GM04503 (cell line): ENCODE measurements at regions not wholly inside any gene's neighbourhood (a gene's known extent, or its start where the extent isn't known, plus 50 kb on each side); places are given as distances from the start of the nearest gene placed in this dataset.

Source experiments
- DNase-seq: peaks from one replicate; pipeline ENCODE4 v3.0.0-alpha.2; 2012; ENCODE audit warnings: low read depth

DNA sequence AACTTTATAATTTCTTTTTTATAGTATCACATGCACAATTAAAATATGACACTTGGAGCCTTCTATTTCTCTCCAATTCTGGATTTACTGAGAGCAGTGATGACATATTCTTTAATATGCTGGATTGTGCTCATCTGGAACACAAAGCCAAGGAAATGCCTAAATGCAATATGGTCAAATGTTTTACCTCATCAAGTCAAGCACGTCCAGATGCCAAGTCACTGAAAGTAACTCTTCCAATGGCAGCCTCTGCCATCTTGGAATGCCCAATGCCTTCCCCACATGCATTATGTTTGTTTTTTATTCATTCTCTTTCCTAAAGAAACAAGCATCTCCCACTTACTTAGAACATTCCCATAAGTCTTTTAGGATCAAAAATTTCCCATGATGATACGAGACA lies 189.8 kb downstream of the TMX3 start:
- no peak for DNase-seq

DNA sequence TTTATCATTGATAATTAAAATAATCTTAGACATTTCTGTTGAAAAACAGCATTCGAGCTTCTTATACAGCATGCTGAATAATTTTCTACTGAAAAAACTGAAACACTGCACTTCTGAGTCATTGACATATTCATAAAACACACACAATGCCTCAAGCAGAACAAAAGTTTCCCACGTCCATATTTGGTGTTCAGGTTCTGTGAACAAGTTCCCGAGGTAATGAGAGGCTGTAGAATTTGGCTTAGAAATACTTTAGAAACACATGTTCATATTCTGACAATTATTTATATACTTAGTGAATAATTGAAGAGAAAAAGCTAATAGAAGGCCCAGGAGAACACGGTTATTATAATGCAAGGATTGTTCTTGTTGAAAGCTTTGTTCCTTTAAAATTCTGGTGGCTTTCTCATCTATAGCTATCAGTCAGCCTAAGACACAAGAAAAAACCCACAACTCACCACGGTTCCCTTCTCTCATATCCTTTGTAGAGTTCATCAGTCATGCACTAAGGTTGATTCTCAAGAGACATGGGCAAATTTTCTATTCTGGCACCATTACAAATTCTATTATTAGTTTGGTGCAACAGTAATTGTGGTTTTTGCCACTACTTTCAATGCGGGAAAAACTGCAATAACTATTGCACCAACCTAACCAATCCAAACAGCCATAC lies 194.4 kb downstream of the TMX3 start:
- peak; percentile 47 for DNase-seq

DNA sequence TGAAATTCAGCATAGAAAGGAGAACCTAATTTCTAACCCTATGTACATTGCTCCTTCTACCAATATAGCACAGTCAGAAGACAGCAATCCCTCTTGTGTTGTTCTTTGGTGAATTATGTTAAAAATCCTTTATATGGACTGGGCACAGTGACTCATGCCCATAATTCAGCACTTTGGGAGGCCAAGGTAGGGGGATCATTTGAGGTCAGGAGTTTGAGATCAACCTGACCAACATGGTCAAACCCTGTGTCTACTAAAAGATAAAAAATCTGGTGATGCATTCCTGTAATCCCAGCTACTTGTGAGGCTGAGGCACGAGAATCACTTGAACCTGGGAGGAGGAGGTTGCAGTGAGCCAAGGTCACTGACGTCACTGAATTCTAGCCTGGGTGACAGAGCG lies 195.6 kb downstream of the TMX3 start:
- no peak for DNase-seq

DNA sequence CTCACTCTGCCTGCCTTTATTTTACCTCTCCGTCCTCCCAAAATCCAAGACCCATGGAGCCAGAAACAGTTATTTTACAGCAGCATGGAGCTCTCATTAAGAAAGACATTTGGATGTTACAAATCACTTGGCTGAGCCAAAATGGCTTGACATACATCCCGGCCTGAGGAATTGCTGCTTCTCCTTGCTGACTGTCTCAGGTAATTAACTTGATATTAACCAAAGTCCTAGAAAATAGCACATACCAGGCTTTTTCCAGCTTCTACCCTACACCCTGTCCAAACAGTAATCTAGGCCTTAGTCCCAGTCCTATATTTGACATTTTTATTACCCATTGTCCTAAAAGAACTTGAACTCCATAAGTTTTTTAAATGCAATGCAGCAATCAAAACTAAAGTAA lies 205.0 kb downstream of the TMX3 start:
- no peak for DNase-seq

DNA sequence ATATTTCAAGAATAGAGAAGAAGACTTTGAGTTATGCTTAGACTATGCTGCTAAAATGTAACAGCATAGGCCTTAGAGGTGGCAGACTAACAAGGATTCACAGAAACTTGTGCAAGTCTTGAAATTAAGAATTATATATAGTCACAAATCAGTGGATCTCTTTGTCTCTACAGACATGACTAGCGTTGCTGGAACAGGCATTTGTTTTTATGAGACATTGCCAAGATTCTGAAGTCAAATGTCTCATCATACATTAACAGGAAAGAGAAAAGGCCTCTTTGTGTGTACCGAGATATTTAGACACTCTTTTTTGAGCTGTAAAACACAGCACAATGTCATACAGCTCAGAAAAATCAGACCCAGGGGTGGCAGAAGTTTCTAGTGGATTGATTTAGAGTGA lies 207.1 kb downstream of the TMX3 start:
- DNase-seq: no peak

DNA sequence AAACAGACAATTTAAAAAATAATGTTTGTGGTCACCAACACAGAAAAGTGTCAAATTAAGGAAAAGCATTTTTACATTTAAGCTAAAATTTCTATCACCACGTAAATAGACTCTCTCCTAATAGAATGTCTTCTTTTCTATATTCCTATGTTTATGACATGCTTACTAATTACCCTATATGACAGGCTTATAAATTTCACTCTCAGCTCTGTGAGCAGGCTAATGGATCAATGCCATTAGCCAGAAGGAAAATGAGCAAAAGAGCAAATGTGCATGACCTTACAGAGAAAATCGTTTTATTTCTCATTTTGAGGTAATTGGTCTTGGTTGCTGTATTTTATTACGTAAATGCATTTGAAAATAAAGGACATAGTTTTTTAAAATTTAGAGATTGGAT lies 209.7 kb downstream of the TMX3 start:
- no peak for DNase-seq

DNA sequence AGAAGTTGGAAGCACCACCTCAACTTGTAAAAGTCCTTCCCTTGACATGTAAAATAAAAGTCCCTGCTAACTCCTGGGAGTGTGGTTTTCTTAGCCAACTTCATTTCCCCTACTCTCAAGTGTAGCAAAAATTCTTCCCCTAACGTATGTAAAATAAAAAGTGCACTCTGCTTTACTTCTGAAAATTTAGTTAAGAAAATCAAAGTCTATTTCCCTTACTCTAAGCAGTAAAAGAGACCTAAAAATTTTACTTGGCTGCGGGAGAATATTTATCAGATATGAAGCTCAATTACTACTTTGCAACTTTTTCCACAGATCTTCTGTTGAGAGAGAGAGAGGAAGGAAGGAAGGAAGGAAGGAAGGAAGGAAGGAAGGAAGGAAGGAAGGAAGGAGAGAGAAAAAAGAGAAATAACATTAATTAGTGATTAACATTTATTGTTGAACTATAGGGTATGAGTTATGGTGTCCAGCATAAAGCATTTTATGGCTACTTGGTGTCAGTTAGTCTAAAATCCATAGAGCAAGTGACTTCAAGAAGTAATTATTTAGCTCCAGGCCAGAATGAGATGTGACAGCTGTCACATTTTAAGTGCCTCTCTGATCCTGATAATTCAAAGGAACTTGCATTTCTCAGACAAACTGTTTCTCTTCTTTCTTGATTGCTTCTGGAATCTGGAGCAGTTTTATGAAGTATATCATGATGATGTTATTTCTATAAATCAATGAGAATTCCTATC lies 210.3 kb downstream of the TMX3 start:
- no peak for DNase-seq

DNA sequence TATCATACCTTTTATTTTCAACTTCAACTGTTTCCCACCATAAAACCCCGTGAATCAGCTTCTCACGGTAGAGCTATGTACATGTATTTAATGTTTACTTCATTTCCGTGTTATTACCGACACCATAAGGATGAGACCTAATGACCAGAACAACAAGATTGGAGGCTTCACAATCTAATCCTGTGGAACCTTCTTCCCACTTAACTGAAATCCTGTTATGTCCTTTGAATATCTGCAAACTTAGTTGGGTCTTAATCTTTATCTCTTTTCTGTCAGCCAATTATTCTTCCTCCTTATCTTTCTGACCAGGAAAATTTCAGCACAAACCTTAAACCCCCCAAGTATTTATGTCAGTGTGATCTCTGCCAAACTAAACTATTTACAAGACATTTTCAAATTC lies 214.4 kb downstream of the TMX3 start:
- no peak for DNase-seq

DNA sequence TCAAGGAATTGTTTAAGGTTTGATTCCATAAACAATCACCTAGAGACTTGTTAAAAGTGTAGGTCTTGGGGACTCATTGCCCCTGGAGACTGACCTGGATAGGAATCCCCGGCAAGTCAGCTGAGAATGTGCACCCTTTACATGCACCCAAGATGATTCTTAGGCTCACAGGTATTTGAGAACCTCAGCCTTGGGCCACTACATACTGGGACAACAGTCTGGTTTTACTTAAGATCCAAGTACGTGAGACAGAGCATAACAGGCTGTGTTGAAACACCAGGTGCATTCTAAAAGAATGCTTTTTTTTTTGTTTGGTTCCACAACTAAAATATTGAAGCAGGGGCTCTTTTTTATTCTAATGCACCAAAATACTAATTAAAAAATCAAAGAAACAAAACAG lies 215.8 kb downstream of the TMX3 start:
- no peak for DNase-seq

DNA sequence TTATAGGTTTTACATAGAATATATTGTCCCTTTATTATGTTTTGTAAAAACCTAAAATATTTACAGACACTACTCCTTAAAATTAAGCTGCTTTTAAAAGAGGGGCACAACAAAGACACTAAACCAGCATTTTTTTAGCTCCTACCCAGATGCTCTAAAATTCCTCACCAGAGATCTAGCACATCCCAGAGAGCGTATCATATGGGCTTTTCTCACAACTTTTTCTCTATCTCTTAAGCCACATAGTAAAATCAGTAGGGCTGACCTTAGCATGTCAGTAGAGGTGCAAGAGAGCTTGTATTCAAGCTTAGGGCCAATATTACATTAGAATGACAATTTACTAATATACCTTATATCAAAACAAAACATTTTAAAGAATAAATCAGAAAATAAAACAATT lies 216.3 kb downstream of the TMX3 start:
- DNase-seq: no peak

DNA sequence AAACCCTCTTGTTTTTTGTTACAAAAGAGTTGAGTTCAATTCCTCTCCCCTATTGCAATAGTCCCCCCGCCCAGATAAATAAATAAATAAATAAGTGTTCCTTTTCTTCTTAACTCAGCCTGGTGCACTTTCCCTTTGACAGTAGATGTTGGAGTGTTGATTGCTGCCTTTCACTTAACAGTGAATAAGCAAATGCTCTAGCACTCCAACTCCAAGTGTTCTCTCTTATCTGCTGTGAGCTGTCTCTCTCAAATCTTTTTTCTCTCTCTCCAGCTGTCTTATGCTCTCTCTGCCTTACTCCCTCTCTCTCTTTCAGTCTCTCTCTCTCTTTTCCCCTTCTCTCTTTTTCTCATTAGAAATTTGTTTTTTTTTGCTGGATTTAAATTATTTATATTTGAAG lies 216.7 kb downstream of the TMX3 start:
- DNase-seq: no peak

DNA sequence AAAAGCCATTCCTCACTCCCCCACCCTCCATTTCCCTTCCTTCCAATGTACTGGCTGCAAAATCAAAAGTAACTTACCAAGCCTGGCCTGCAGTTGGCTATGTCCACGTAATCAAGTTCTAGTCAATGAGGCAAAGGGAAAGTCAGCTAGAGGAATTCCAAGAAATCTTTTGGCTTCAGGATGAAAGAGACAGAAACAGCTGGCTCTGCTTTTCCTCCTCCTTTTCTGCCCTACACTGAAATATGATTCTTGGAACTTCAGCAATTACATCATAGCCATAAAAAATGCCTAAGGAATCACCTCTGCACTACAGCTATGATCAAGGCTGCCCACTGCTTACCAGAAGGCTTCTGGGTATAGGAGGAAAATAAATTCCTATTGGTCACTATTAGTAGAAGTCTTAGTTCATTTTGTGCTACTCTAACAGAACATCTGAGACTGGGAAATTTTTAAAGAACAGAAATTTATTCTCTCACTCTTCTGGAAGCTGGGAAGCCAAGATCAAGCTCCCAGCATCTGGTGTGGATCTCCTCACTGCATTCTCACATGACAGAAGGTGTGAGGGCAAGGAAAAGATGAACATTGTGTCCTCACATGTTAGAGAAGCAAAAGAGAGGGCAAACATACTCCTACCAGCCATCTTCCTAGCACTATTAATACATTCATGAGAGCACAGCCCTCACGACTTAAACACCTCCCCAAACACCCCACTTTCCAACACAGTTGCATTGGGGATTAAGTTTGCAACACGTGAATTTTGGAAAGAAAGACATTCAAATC lies 219.9 kb downstream of the TMX3 start:
- DNase-seq: peak; percentile 88

DNA sequence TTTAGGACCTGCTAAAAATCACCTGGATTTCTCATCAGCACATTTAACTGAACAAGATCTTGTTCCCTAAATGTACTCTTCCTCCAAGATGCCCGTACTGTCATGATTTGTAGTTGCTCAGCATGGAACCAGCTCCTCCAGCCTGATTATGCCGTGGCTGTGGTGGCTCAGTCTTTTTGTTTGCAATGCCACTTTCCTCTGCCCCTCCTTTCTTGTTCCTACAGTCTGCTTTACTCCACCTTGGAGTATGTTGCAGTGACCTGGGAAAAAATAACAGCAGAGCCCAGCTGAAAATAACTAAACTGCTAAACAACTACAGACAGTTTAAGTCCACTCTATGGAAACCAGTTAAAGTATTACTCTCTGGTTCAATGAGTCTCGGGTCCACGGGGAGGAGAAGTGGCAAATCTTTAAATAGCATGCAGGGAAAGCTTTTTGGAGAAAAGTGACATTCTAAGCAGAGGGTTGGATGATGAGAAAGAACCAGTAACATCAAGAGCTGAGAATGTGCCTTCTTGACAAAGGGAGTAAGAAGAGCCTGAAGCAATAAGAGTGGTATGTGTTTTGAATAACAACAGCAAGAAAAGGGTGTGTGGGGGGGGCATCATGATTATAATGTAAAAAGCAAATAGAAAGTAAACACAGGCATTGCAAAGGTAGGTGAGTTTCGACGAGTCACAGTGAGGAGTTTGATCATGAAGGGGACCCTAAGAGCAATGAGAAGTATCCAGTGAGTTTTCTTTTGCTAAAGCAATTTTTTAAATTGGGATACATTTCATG lies 225.7 kb downstream of the TMX3 start:
- DNase-seq: no peak

DNA sequence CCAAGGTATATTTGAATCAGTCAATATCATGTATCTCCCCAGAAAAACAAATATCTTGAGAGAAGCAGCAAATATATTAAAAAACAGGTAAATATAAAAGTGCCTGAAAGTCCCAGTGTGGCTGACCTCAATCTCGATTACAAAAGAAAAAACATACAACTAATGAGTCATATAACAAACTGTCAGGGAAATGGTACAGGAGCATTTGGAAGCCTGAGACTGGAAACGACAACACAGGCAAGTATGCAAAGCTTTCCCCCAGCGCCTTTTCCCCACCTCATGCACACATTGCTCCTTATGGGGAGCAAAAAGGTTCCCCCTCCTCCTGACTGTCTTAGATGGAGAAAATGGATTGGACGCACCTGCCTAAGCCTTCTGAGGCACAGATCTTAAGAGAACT lies 230.7 kb downstream of the TMX3 start:
- no peak for DNase-seq

DNA sequence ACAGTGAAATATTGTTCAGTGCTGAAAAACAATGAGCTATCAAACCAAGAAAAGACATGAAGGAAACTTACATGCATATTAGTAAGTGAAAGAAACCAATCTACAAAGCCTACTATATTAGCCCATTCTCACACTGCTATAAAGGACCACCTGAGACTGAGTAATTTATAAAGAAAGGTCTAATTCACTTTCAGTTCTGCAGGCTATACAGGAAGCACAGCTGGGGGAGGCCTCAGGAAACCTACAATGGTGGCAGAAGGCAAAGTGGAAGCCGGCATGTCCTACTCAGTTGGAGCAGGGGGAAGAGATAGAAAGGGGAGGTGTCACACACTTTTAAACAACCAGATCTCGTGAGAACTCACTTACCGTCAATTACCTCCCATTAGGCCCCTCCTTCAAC lies 232.1 kb downstream of the TMX3 start:
- DNase-seq: no peak

DNA sequence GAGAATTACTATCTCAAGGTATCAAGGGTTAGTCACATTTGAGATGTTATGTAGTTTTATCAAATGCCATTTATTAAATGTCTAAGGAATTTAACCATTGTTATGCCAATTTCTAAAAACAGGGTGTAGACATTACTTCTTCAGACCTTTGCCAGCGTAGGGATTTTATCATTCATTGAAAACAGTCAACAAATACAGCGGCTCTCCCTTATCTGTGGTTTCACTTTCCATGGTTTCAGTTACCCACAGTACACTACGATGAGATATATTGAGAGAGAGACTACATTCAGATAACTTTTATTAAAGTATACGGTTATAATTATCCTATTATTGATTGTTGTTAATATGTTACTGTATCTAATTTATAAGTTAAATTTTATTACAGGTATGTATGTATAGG lies 234.7 kb downstream of the TMX3 start:
- no peak for DNase-seq

DNA sequence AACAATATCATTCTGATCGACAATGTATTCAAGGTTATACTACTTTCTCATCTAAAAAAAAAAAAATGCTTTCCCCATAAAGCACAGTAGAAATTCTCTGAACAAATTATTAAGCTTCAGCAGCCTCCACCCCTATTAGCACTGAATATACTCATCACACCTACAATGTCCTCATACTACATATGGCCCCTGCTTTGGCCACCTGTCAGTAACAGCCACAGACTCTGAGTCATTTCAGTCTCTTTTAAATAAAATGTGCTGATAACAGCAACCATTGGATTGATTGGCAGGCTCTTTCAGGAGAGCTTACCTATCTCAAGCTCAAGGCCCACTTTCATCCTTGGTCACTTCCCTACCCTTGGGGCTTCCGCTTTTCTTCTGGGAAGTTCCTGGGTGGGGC lies 236.7 kb downstream of the TMX3 start:
- DNase-seq: no peak

DNA sequence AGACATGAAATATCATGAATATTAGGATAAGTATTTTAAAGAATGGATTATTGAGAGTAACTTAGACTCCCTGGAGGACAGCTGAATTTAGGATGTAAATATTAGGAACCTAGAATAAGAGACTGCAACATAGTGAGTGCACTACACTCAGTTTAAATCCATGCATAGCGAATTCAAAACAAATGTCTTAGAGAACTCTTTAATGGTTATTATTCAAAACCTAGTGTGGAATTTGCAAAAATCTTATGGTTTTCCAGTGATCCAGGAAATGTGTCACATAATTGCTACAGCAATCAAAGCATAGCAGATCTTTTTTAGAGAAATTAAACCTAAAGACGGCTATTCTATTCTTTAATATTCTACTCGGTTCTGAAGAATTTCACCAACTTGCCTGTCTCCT lies 239.0 kb downstream of the TMX3 start:
- no peak for DNase-seq

DNA sequence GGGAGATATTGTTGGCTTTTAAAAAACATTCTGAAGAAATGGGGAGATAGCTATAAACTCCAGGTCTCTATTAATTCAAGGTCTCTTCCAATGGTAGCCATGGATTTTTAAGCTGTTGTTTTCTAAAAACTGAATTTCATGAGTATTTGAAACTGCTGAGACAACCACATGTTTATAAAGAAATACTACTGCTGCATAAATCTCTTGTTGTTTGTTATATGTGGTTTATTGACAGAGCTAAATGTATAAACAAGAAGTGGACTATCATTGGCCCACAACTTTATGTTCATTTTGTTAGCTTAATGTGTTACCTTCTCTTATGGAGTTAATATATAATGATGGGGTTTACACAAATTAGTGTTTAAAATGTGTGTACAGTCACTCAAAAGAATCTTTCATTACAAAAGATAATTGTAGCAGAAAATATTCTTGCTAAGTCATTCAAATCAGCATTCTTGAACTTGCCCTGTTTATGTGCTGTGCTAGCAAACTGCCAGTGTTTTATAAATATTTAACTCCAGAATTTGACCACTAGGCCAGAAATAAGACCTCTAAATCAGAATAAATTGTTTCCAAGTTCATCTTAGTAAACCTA lies 242.1 kb downstream of the TMX3 start:
- DNase-seq: no peak

DNA sequence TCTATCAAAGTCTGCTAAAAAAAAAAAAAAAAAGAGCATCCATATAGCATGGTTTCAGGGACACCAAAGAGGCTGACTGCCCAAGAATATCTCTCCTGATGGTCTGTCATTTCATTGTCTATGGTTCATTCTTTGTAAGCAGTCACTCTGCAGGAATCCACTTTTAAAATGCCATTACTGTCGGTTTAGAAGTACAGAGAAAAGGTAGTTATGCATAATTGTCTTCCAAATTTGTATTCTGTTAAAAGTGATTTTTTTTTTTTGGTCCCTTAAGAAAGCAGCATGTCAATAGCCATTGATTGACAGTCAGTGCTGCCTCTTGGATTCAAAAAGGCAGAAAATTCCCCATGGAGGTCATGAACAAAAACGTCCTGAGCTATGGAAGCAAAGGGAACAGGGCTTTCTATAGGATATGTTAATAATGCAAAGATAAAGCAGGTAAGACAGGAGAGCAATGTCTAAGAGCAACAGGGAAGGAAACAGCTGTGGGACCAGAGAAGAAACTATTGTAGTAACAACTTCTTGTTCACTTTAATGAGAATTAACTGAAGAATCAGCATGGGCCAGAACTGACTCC lies 245.8 kb downstream of the TMX3 start:
- no peak for DNase-seq

DNA sequence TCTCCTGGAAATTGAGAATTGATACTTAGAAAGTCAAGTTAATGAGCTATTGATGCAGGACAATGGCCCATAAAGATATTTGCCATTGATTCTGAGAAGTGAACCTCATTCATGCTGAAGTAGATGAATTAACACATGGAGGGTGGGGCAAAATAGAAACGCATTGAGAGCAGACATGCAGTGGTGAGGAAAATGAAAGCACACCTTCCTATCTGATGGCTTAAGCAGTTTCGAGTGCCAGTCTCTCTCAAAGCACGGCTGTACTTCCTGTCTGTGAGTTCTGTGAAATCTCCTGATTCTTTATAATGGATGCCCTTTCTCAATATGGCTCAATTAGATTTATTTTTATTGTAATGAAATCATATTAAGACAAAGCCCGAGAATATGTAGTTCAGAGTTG lies 247.0 kb downstream of the TMX3 start:
- DNase-seq: no peak

DNA sequence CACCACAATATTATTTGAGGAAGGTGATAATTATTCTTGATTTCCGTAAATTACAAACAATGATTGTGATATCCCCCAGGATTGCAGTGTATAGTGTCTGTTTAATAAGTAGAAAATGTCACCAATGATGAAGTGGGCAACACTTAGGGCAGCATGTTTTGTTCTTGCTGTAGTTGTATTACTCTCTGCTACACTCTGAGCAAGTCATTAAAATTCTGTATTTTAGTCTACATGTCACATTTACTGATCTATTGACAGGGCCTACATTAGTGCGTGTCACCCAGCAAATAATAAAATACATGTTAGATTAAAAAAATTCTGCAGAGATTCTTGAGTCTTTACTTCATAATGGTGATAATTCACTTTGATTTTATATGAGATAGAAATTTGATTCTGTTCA lies 247.6 kb downstream of the TMX3 start:
- no peak for DNase-seq
